Adrenal gland (tissue), 9 donors: ENCODE measurements at regions not wholly inside any gene's neighbourhood (a gene's known extent, or its start where the extent isn't known, plus 50 kb on each side); places are given as distances from the start of the nearest gene placed in this dataset.

ENCODE experiments used
- DNase-seq, 7 donors: peaks; one replicate each; pipeline ENCODE4 v3.0.0-alpha.2; 2019 to 2020
- H3K27ac ChIP-seq, 5 donors: fragments of 200-600 bp; sonication (generic) in 4 of 5; 1 replicate in 3 of 5; 2 replicates in 2 of 5; pipeline versions ENCODE4 v1.5.1 to v1.8.0; 2016 to 2020; ENCODE audit warnings: mild to moderate bottlenecking in 1 of 5
- H3K27me3 ChIP-seq: fragments of 200-600 bp; 2 replicates; pipeline ENCODE4 v1.8.0; 2021
- H3K36me3 ChIP-seq, 2 donors: fragments of 200-600 bp; replicated peaks in 1 of 2; 1 replicate in 1 of 2; 2 replicates in 1 of 2; pipeline versions ENCODE4 v1.5.1 to v1.8.0; 2018 to 2022
- H3K4me1 ChIP-seq, 2 donors: fragments of 200-600 bp; replicated peaks in 1 of 2; 1 replicate in 1 of 2; 2 replicates in 1 of 2; pipeline versions ENCODE4 v1.5.1 to v1.8.0; 2018 to 2021
- H3K4me3 ChIP-seq, 4 donors: fragments of 200-600 bp; sonication (generic) in 3 of 4; one replicate each; pipeline ENCODE4 v1.5.1; 2016 to 2018
- H3K9me3 ChIP-seq, 3 donors: fragments of 200-600 bp; sonication (generic) in 1 of 3; replicated peaks in 1 of 3; 1 replicate in 2 of 3; 2 replicates in 1 of 3; pipeline versions ENCODE4 v1.5.1 to v1.8.0; 2016 to 2021
- POLR2A ChIP-seq, 2 donors: fragments of 450-650 bp; IDR thresholded peaks; one replicate each; pipeline ENCODE4 v1.6.1; 2017; ENCODE audit warnings: antibody characterized with exemption in 2 of 2, mild to moderate bottlenecking in 2 of 2, moderate library complexity in 1 of 2
- WGBS, 4 donors: extraction: QIAGEN DNeasy Blood & Tissue Kit in 2 of 4; methylation state at CpG; one replicate each; pipeline versions ENCODE4 v1.1.5 to v1.1.7; 2013 to 2017; 5-methylcytosine and 5-hydroxymethylcytosine counted together
- intact Hi-C, 2 donors: fragments of 100-400 bp; cut with DNase I; formaldehyde crosslinking; loops; one replicate each; pipeline versions ENCODE4 v1.14.1 to v1.15.0; 2022 to 2023
- TF ChIP-seq, protein P1 (sequence below), 6 experiments: fragments of 450-650 bp in 4 of 6; fragments of 200-600 bp in 2 of 6; sonication (generic) in 1 of 6; IDR thresholded peaks; 1 replicate in 5 of 6; 2 replicates in 1 of 6; pipeline versions ENCODE4 v1.5.1 to v1.8.0; 2016 to 2021; ENCODE audit warnings: antibody characterized with exemption in 6 of 6, mild to moderate bottlenecking in 2 of 6, moderate library complexity in 1 of 6
- donor health status: healthy with polysubstance abuse.
- donor health status: Bipolar disorder and iron deficiency.
- donor health status: DM: yes; HTN: yes; CAD: no.
- donor health status: DM: no; HTN: no; CAD: no.
- donor health status: DM: no; HTN: no; CAD: no.

DNA sequence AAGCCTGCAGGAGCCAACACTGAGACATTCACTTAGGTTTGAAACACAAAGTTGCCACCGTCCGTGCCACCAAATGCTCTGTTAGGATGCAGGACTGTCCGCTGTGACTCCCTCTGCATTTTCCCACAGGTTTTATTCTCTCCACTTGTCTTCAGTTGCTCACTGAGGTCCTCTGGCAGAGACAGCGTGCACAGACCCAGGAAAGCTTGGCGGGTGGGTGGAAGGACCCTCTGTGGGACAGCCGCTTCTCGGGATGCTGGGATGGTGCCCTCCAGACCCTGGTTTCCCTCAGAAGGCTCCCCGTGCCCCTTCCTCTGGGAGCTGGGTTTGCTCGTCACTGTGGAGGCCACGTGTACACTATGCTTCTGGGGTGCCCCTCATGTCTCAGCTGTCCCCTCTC is 733.6 kb downstream of the GALR1 start:
- WGBS, 4 donors: 80 to 88% (median 83%) methylated on average over 10 of the region's 10 CpGs
- TF ChIP-seq, protein P1, sequence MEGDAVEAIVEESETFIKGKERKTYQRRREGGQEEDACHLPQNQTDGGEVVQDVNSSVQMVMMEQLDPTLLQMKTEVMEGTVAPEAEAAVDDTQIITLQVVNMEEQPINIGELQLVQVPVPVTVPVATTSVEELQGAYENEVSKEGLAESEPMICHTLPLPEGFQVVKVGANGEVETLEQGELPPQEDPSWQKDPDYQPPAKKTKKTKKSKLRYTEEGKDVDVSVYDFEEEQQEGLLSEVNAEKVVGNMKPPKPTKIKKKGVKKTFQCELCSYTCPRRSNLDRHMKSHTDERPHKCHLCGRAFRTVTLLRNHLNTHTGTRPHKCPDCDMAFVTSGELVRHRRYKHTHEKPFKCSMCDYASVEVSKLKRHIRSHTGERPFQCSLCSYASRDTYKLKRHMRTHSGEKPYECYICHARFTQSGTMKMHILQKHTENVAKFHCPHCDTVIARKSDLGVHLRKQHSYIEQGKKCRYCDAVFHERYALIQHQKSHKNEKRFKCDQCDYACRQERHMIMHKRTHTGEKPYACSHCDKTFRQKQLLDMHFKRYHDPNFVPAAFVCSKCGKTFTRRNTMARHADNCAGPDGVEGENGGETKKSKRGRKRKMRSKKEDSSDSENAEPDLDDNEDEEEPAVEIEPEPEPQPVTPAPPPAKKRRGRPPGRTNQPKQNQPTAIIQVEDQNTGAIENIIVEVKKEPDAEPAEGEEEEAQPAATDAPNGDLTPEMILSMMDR (IDR thresholded peaks at IDR 0.05): no peak
- TF ChIP-seq POLR2A (IDR thresholded peaks at IDR 0.05): no peak
- Histone ChIP-seq H3K27me3 (no peaks in the 10 kb centered on the region), H3K4me3 (no peak overlapping the region), H3K4me1 (no peaks in the 10 kb centered on the region), H3K36me3 (no peaks in the 10 kb centered on the region), H3K27ac (no peak overlapping the region), H3K9me3 (no peaks in the 10 kb centered on the region)
- no peak for DNase-seq
- intact Hi-C loops: no loop called here

DNA sequence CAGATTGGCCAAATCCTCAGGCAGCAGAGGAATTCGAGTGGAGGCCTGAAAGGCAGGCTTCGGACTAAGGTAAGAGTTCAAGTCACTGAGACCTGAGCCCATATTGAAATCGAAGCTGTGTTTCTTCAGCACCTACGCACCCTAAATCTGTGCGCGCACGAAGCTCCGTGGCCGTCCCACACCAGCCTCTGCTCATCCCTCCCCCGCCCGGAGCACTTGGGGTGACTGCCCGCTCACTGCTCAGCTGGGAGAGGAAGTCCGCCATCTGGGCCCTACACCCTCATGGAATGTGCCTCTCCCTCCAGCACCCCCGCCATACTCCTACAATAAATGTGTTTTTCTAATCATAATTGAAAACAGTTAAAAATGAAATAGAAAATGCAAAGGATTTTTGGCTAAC is 734.5 kb downstream of the GALR1 start:
- H3K27ac ChIP-seq: no peak overlapping the region
- H3K36me3 ChIP-seq: no peaks in the 10 kb centered on the region
- TF ChIP-seq, protein P1 (IDR thresholded peaks at IDR 0.05): no peak
- TF ChIP-seq POLR2A (IDR thresholded peaks at IDR 0.05): no peak
- DNase-seq: no peak
- 81 to 83% (median 83%) methylated on average over 11 to 14 of the region's 14 CpGs for WGBS, 4 donors
- H3K4me1 ChIP-seq: no peaks in the 10 kb centered on the region
- H3K9me3 ChIP-seq: no peaks in the 10 kb centered on the region
- H3K27me3 ChIP-seq: no peaks in the 10 kb centered on the region
- no peak overlapping the region for H3K4me3 ChIP-seq
- intact Hi-C loops: no loop called here

DNA sequence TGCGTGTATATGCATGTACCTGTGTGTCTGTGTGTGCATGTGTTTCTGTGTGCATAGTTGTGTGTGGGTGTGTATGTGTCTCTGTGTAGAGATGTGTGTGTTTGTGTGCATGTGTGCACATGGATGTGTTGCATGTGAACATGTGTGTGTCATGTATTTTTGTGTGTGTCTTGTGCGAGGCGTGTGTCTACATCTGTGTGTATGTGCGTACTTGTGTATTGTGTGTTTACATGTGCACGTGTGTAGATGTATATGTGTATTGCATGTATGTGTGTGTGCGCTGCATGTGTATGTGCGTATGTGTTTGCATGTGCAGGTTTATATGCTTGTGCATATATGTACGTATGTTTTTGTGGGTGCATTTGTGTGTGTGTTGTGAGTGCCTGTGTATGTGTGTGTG is 735.2 kb downstream of the GALR1 start:
- no peaks in the 10 kb centered on the region for H3K4me1 ChIP-seq
- H3K9me3 ChIP-seq: no peaks in the 10 kb centered on the region
- no peaks in the 10 kb centered on the region for H3K27me3 ChIP-seq
- H3K36me3 ChIP-seq: no peaks in the 10 kb centered on the region
- H3K4me3 ChIP-seq: no peak overlapping the region
- no peak for DNase-seq
- TF ChIP-seq, protein P1 (IDR thresholded peaks at IDR 0.05): no peak
- TF ChIP-seq POLR2A (IDR thresholded peaks at IDR 0.05): no peak
- H3K27ac ChIP-seq: no peak overlapping the region
- 85 to 93% (median 88%) methylated on average over 8 of the region's 8 CpGs for WGBS, 4 donors
- intact Hi-C loops: no loop called here

- WGBS, 4 donors: 43 to 52% (median 48%) methylated on average over 14 of the region's 14 CpGs
- intact Hi-C loops: no loop called here
- H3K9me3 ChIP-seq: no peaks in the 10 kb centered on the region
- H3K4me1 ChIP-seq: no peaks in the 10 kb centered on the region
- H3K27me3 ChIP-seq: no peaks in the 10 kb centered on the region
- no peak overlapping the region for H3K27ac ChIP-seq
- H3K4me3 ChIP-seq: no peak overlapping the region
- DNase-seq: no peak
- TF ChIP-seq, protein P1 (IDR thresholded peaks at IDR 0.05): no peak
- no peak for TF ChIP-seq POLR2A (IDR thresholded peaks at IDR 0.05)
- no peaks in the 10 kb centered on the region for H3K36me3 ChIP-seq
Observed at GRCh38 chr18:77985526-77986281, 736.1 kb downstream of the GALR1 start.
